ENCODE measurements at regions not wholly inside any gene's neighbourhood (a gene's known extent, or its start where the extent isn't known, plus 50 kb on each side); places are given as distances from the start of the nearest gene placed in this dataset.

- Histone ChIP-seq H3K4me1 (ENCODE audit: insufficient read depth, low read length) (no peaks in the 10 kb centered on the region; the same call in 1 of the 2 replicates), H3K36me3 (ENCODE audit: insufficient read depth, low read length) (no peaks in the 10 kb centered on the region), H3K9ac (ENCODE audit: low read depth, low read length) (no peak overlapping the region), H3K9me3 (ENCODE audit: control insufficient read depth, insufficient read depth, low read length) (0 out of 2 replicates have a peak, but pooled peaks cover 4% of the 10 kb centered on the region)
Measured at GRCh38 chr9:91067306-91067860, 265.8 kb downstream of the SYK start.

GRCh38 chr9:91071184-91071990 is 269.8 kb downstream of the SYK start:
- Histone ChIP-seq H3K9me3 (ENCODE audit: control insufficient read depth, insufficient read depth, low read length) (no peaks in the 10 kb centered on the region), H3K9ac (ENCODE audit: low read depth, low read length) (no peak overlapping the region), H3K4me1 (ENCODE audit: insufficient read depth, low read length) (no peaks in the 10 kb centered on the region; the same call in 1 of the 2 replicates), H3K36me3 (ENCODE audit: insufficient read depth, low read length) (no peaks in the 10 kb centered on the region)

DNA sequence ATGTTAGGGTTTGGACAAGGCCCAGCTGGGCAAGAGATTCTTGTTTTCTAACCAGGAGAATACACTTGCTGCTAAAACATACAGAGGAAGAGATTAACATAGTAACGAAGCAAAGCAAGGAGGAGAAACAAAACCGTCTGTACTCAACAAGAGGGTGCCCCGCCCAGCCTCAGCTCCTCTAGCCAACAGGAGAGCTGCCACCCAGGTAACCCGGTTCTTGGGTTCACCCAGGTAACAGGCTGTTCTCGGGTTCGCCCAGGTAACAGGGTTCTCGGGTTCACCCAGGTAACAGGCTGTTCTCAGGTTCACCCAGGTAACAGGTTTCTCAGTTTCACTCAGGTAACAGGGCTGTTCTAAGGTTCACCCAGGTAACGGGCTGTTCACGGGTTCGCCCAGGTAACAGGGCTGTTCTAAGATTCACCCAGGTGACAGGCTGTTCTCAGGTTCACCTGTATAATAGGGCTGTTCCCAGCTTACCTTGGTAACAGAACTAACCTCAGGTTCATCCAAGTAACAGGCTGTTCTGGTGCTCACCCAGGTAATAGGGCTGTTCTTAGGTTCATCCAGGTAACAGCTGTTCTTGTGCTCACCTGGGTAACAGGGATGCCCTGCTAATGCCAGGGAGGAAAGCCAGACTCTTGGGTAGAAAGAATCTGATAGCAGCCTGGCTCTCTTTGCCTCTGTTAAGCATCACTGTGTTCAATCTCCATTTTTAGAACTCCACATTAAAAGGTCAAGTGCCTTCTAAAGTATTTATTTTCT is 271.6 kb downstream of the SYK start:
- Histone ChIP-seq H3K9ac (ENCODE audit: low read depth, low read length) (no peak overlapping the region), H3K36me3 (ENCODE audit: insufficient read depth, low read length) (no peaks in the 10 kb centered on the region), H3K4me1 (ENCODE audit: insufficient read depth, low read length) (no peaks in the 10 kb centered on the region; the same call in 1 of the 2 replicates), H3K9me3 (ENCODE audit: control insufficient read depth, insufficient read depth, low read length) (no peaks in the 10 kb centered on the region)

DNA sequence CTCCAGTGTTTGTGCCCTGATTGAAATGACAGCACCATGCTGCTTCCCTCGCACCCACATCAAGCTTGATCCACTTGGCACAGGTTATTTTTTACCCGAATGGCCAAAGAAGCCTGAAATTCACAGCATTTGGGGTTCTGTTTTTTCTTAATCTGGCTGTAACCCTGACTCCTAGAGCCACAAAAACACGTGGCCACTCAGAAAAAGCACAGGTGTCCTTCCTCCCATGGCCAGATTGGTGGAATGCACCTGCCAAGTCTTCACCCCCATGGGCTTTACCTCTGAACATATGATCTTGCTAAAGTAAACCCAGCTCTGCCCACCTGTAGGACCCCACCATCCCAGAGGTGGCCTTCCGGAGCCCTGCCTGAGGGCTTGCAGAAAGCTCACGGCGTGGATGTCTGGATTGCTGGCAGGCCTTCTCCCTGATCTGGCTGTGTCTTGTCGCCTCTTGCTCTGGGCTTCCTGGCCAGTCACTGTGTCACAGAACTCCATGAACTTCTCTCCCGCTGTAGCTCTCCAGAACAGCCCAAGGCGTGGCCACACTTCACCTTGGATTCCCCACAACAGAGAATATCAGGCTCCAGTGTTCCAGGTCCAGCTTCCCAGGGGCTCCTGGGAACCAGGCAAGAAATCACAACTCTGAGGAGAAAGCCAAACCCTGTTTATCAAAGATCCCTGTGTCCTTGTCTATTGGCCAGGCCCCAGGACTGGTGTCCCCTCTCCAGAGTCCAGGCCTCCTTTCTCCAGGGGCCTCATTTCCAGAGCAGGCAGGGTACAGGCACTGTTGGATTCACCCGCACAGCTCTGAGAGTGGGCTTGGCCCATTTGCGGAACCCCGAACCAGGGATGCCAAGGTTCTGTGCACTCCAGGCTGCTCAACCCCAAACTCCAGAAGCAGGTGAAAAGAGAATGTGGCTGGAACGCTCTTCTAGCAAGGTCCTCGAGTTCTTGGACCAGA is 272.5 kb downstream of the SYK start:
- Histone ChIP-seq H3K9ac (ENCODE audit: low read depth, low read length) (no peak overlapping the region), H3K9me3 (ENCODE audit: control insufficient read depth, insufficient read depth, low read length) (no peaks in the 10 kb centered on the region), H3K36me3 (ENCODE audit: insufficient read depth, low read length) (no peaks in the 10 kb centered on the region), H3K4me1 (ENCODE audit: insufficient read depth, low read length) (no peaks in the 10 kb centered on the region; the same call in 1 of the 2 replicates)

- Histone ChIP-seq H3K9ac (ENCODE audit: low read depth, low read length) (no peak overlapping the region), H3K36me3 (ENCODE audit: insufficient read depth, low read length) (no peaks in the 10 kb centered on the region), H3K9me3 (ENCODE audit: control insufficient read depth, insufficient read depth, low read length) (no peaks in the 10 kb centered on the region), H3K4me1 (ENCODE audit: insufficient read depth, low read length) (no peaks in the 10 kb centered on the region; the same call in 1 of the 2 replicates)
Measured at GRCh38 chr9:91074866-91075265, 273.2 kb downstream of the SYK start.

DNA sequence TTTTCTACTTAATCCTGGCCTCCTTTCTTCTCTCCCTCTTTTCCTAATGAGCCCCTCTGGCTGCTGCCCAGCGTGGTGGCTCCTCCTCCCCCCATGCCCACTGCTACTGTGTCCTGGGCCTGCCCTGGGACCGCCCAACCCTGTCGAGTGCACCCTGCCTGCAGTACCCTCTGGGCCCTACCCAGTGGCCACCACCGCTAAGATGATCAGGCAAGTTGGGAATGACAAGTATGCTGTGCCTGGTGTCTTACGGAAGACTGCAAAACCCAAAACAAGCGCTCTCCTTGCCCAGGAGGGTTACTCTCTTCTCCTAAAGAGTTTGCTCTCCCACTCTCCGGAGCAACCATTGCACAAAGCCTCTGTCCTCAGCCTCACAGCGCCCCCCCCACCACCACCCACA is 273.7 kb downstream of the SYK start:
- no peaks in the 10 kb centered on the region for H3K9me3 ChIP-seq (ENCODE audit: control insufficient read depth, insufficient read depth, low read length)
- H3K4me1 ChIP-seq (ENCODE audit: insufficient read depth, low read length), result no peaks in the 10 kb centered on the region; the same call in 1 of the 2 replicates
- H3K36me3 ChIP-seq (ENCODE audit: insufficient read depth, low read length), result no peaks in the 10 kb centered on the region
- H3K9ac ChIP-seq (ENCODE audit: low read depth, low read length), result no peak overlapping the region

DNA sequence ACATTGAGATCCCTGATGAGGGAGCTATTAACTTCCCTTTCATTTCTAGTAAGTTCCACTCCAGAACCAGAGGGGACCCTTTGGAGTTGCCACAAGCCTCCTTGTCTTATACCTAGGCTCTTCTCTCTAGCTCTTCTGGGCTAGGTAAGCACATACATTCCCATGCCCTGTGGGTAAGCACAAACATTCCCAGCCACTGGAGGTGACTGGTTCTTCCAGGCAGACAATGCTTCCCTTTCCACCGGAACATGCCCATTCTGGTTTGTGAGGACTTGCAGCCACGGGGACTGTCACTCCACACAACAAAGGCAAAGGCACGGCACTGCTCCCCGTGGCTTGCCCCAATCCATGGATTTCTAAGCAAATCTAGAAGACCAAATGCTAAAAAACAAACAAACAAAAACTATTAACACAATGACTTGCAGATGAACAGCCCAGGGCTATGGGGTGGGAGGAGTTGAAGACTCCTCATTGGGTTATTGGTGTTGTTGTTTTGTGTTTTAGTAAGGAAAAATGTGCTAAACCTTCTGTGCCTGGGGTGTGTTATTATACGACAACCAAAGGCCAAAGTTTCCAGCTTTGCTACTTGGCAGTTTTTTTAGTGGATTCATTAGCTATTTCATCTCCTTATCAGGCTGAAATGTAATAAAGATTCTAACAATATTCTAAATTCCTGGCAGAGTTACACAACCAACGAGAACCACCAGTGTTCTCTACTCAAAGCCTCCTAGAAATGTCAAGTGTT is 276.2 kb downstream of the SYK start:
- Histone ChIP-seq H3K9ac (ENCODE audit: low read depth, low read length) (no peak overlapping the region), H3K4me1 (ENCODE audit: insufficient read depth, low read length) (no peaks in the 10 kb centered on the region), H3K9me3 (ENCODE audit: control insufficient read depth, insufficient read depth, low read length) (no peaks in the 10 kb centered on the region), H3K36me3 (ENCODE audit: insufficient read depth, low read length) (no peaks in the 10 kb centered on the region)

DNA sequence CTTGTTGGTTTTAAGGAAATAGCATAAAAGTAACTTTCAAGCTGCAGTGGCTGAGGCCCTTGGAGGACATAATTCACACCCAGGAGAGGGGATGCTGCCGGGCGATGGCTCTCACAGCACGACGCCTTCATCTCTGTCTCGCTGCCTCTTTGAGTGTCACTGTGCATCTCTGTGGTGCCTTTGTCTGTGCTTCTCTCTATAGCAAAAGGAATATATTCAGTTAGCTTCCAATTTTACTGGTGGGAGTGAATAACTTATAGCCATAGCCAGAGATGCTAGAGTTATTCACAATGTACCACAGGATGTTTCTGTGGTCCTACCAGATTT is 276.7 kb downstream of the SYK start:
- H3K36me3 ChIP-seq (ENCODE audit: insufficient read depth, low read length), result no peaks in the 10 kb centered on the region
- no peaks in the 10 kb centered on the region for H3K9me3 ChIP-seq (ENCODE audit: control insufficient read depth, insufficient read depth, low read length)

GRCh38 chr9:91082731-91083130 is 279.0 kb downstream of the AUH start:
- Histone ChIP-seq H3K4me1 (ENCODE audit: insufficient read depth, low read length) (no peaks in the 10 kb centered on the region), H3K9ac (ENCODE audit: low read depth, low read length) (no peak overlapping the region), H3K9me3 (ENCODE audit: control insufficient read depth, insufficient read depth, low read length) (no peaks in the 10 kb centered on the region), H3K36me3 (ENCODE audit: insufficient read depth, low read length) (no peaks in the 10 kb centered on the region)

More for the DNA sequence above, 276.7 kb downstream of the SYK start:
- H3K4me1 ChIP-seq (ENCODE audit: insufficient read depth, low read length), result no peaks in the 10 kb centered on the region
- H3K9ac ChIP-seq (ENCODE audit: low read depth, low read length), result no peak overlapping the region

GRCh38 chr9:91084896-91085516 is 276.7 kb downstream of the AUH start:
- Histone ChIP-seq H3K9ac (ENCODE audit: low read depth, low read length) (no peak overlapping the region), H3K4me1 (ENCODE audit: insufficient read depth, low read length) (no peaks in the 10 kb centered on the region), H3K36me3 (ENCODE audit: insufficient read depth, low read length) (no peaks in the 10 kb centered on the region), H3K9me3 (ENCODE audit: control insufficient read depth, insufficient read depth, low read length) (no peaks in the 10 kb centered on the region)

DNA sequence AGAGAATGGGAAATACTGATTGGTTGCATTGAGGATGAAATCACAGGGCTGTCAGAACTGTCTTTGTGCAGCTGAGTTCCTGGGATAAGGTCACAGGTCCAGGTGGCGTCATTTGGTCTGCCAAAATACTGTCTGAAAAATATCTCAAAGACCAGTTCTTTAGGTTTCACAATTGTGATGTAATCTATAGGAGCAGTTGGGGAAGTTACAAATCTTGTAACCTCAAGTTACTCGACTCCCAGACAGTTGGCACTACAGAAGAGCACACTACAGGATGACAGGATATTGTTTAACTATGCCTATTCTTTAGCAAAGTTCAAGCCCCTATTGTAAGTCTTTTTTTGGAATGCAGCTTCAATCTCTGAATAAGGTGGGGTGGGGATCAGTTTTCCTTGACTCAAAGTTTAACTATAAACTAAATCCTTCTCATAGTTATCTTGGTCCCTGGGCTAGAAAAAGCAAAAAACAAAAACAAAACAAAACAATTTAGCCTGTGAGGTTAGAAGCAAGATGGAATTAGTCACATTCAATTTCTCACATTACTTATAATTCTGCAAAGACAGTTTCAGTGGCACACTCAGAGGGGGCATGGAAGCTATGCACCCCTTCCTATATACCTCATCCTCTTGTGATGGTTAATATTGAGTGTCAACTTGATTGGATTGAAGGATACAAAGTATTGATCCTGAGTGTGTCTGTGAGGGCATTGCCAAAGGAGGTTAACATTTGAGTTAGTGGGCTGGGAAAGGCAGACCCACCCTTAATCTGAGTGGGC is 276.0 kb downstream of the AUH start:
- H3K9me3 ChIP-seq (ENCODE audit: control insufficient read depth, insufficient read depth, low read length), result no peaks in the 10 kb centered on the region
- H3K9ac ChIP-seq (ENCODE audit: low read depth, low read length), result no peak overlapping the region
- no peaks in the 10 kb centered on the region for H3K36me3 ChIP-seq (ENCODE audit: insufficient read depth, low read length)
- H3K4me1 ChIP-seq (ENCODE audit: insufficient read depth, low read length), result no peaks in the 10 kb centered on the region

DNA sequence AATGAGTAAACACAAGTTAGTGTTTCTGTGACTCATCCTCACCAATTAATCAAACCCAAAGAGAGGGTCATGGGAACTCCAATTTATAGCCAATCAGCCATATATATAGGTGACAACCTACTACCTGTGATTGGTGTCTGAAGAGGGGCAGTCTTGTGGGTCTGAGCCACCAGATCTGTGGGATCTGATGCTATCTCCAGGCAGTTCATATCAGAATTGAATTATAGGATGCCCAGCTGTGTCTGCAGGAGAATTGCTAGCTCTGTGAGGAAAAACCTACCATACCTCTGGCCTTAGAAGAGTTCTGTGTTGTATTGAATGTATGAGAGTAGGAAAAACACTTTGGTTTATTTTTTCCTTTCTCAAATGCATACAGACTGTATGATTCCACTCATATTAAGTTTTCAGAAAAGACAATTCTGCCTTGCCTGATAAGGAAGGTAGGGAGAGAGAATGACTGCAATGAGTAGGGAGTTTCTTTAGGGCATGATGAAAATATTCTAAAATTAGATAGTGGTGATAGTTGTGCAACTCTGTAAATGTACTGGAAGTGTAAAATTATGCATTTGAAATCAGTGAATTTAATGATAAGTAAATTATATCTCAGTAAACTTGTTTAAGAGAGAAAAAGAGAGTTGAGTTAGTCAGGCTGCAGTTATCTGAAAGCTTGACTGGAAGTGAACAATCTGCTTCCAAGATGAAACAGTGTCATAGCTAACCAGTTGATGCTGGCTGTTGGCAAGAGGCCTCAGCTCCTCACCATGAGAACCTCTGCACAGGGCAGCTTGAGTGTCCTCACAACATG is 274.9 kb downstream of the AUH start:
- no peaks in the 10 kb centered on the region for H3K4me1 ChIP-seq (ENCODE audit: insufficient read depth, low read length)
- H3K9me3 ChIP-seq (ENCODE audit: control insufficient read depth, insufficient read depth, low read length), result no peaks in the 10 kb centered on the region
- no peaks in the 10 kb centered on the region for H3K36me3 ChIP-seq (ENCODE audit: insufficient read depth, low read length)
- no peak overlapping the region for H3K9ac ChIP-seq (ENCODE audit: low read depth, low read length)
